Heart left ventricle (tissue), 13 donors: ENCODE measurements at regions not wholly inside any gene's neighbourhood (a gene's known extent, or its start where the extent isn't known, plus 50 kb on each side); places are given as distances from the start of the nearest gene placed in this dataset.

Experiments
- CTCF ChIP-seq, 12 donors: fragments of 200-600 bp; sonication (generic) in 4 of 12; IDR thresholded peaks; one replicate each; pipeline versions ENCODE4 v1.5.0 to v1.8.0; 2018 to 2022; ENCODE audit warnings: antibody characterized with exemption in 12 of 12, mild to moderate bottlenecking in 5 of 12
- POLR2A ChIP-seq, 2 donors: fragments of 450-650 bp; IDR thresholded peaks; one replicate each; pipeline ENCODE4 v1.6.1; 2017; ENCODE audit warnings: antibody characterized with exemption in 2 of 2, mild to moderate bottlenecking in 2 of 2, moderate library complexity in 2 of 2
- donor health status: ischemic (EF 13 %, LVEDD 7.1; RV severe dilation, severe dysfunction).
- donor health status: DM: no; HTN: yes; CAD: no.
- donor health status: DM: no; HTN: no; CAD: no.
- donor health status: ischemic (EF 25% LVEDD 6.9; RV normal size, moderate dysfunction).
- donor health status: ischemic (EF 25% LVEDD 5.7; RV mildly dilated, moderate dysfunction).
- donor health status: ischemic (EF 35%, LVEDD 5.7; RV mildly dilated, moderate dysfunction).
- donor health status: nonischemic (EF 11% LVEDD 7.7; RV severe dilation, severe dysfunction).
- donor health status: DM: yes; HTN: yes; CAD: no.
- donor health status: PGD.
- donor health status: ischemic (EF 29% LVEDD 5.4; RV normal size, mild dysfunction).
- donor health status: nonischemic (EF 23%, LVEDD 6.1; RV moderate dilation, normal function).

GRCh38 chr7:25537662-25538375 lies 309.5 kb upstream of the NPVF start:
- TF ChIP-seq CTCF (IDR thresholded peaks at IDR 0.05) (no peak), POLR2A (IDR thresholded peaks at IDR 0.05) (no peak)
